H9 (cell line): ENCODE measurements at regions not wholly inside any gene's neighbourhood (a gene's known extent, or its start where the extent isn't known, plus 50 kb on each side); places are given as distances from the start of the nearest gene placed in this dataset.

Source experiments
- DNase-seq: peaks from one replicate; pipeline ENCODE4 v3.0.0-alpha.2; 2017
- H2AFZ ChIP-seq: one replicate; pipeline ENCODE4 v1.6.1; 2013; ENCODE audit warnings: mild to moderate bottlenecking, low read length, control low read depth, moderate library complexity
- H2AK5ac ChIP-seq: 2 replicates; pipeline ENCODE4 v1.6.1; 2013; ENCODE audit warnings: low read length, control low read depth, mixed read lengths; ENCODE audit not compliant: insufficient read length
- H2BK120ac ChIP-seq: one replicate; pipeline ENCODE4 v1.6.1; 2013; ENCODE audit warnings: low read depth, mild to moderate bottlenecking, low read length, control low read depth, inconsistent platforms; ENCODE audit not compliant: poor library complexity, severe bottlenecking
- H2BK12ac ChIP-seq: 2 replicates; pipeline ENCODE4 v1.6.1; 2013; ENCODE audit warnings: low read length, control low read depth, mixed read lengths, low read depth; ENCODE audit not compliant: insufficient read length
- H2BK15ac ChIP-seq: 2 replicates; pipeline ENCODE4 v1.6.1; 2013; ENCODE audit warnings: low read depth, low read length, control low read depth
- H2BK20ac ChIP-seq: one replicate; pipeline ENCODE4 v1.6.1; 2013; ENCODE audit warnings: low read depth, mild to moderate bottlenecking, low read length, control low read depth, inconsistent platforms; ENCODE audit not compliant: poor library complexity, severe bottlenecking
- H2BK5ac ChIP-seq: 2 replicates; pipeline ENCODE4 v1.6.1; 2013; ENCODE audit warnings: low read length, control low read depth, mixed read lengths; ENCODE audit not compliant: insufficient read length
- H3K14ac ChIP-seq: 2 replicates; pipeline ENCODE4 v1.6.1; 2013; ENCODE audit warnings: low read length, control low read depth; ENCODE audit not compliant: insufficient read depth
- H3K18ac ChIP-seq: 2 replicates; pipeline ENCODE4 v1.6.1; 2013; ENCODE audit warnings: low read depth, mild to moderate bottlenecking, mixed read lengths, low read length, control low read depth; ENCODE audit not compliant: insufficient read length
- H3K23ac ChIP-seq: 2 replicates; pipeline ENCODE4 v1.6.1; 2013; ENCODE audit warnings: low read length, control low read depth, mixed read lengths, low read depth; ENCODE audit not compliant: insufficient read length
- H3K23me2 ChIP-seq: 2 replicates; pipeline ENCODE4 v1.6.1; 2013; ENCODE audit warnings: low read depth, mild to moderate bottlenecking, mixed read lengths, low read length, control low read depth; ENCODE audit not compliant: insufficient read length, poor library complexity, severe bottlenecking
- H3K27ac ChIP-seq: 2 replicates; pipeline ENCODE4 v1.5.1; 2013; ENCODE audit warnings: low read length, control low read depth, mixed read lengths, low read depth; ENCODE audit not compliant: insufficient read length
- H3K27me3 ChIP-seq: 2 replicates; pipeline ENCODE4 v1.6.1; 2013; ENCODE audit warnings: low read length, control low read depth, inconsistent platforms; ENCODE audit not compliant: insufficient read depth
- H3K4ac ChIP-seq: 2 replicates; pipeline ENCODE4 v1.6.1; 2013; ENCODE audit warnings: low read depth, mild to moderate bottlenecking, control low read depth, inconsistent platforms, low read length, moderate library complexity
- H3K4me1 ChIP-seq: 2 replicates; pipeline ENCODE4 v1.6.1; 2013; ENCODE audit warnings: low read length, control low read depth, inconsistent platforms; ENCODE audit not compliant: insufficient read depth
- H3K4me2 ChIP-seq: 2 replicates; pipeline ENCODE4 v1.6.1; 2013; ENCODE audit warnings: low read length, control low read depth, mixed read lengths; ENCODE audit not compliant: insufficient read length, insufficient read depth
- H3K56ac ChIP-seq: 2 replicates; pipeline ENCODE4 v1.6.1; 2013; ENCODE audit warnings: low read depth, mild to moderate bottlenecking, mixed read lengths, low read length, control low read depth; ENCODE audit not compliant: insufficient read length
- H3K79me1 ChIP-seq: 2 replicates; pipeline ENCODE4 v1.6.1; 2013; ENCODE audit warnings: low read depth, mild to moderate bottlenecking, moderate library complexity, low read length, control low read depth, inconsistent platforms; ENCODE audit not compliant: insufficient read depth, poor library complexity, severe bottlenecking
- H3K79me2 ChIP-seq: 2 replicates; pipeline ENCODE4 v1.6.1; 2013; ENCODE audit warnings: low read length, control low read depth, inconsistent platforms; ENCODE audit not compliant: insufficient read depth
- H3K9ac ChIP-seq: 2 replicates; pipeline ENCODE4 v1.6.1; 2013; ENCODE audit warnings: low read length, control low read depth, mixed read lengths; ENCODE audit not compliant: insufficient read length; ENCODE audit errors: extremely low read depth
- H3K9me3 ChIP-seq: one replicate; pipeline ENCODE4 v1.6.1; 2013; ENCODE audit warnings: low read depth, low read length, inconsistent platforms; ENCODE audit not compliant: control insufficient read depth
- H3T11ph ChIP-seq: one replicate; pipeline ENCODE4 v1.6.1; 2013; ENCODE audit warnings: mild to moderate bottlenecking, low read length, control low read depth, inconsistent platforms
- H4K20me1 ChIP-seq: one replicate; pipeline ENCODE4 v1.6.1; 2013; ENCODE audit not compliant: control insufficient read depth, insufficient read length, insufficient read depth
- H4K5ac ChIP-seq: 2 replicates; pipeline ENCODE4 v1.6.1; 2013; ENCODE audit warnings: low read depth, mild to moderate bottlenecking, mixed read lengths, low read length, control low read depth; ENCODE audit not compliant: insufficient read length
- H4K8ac ChIP-seq: replicated peaks from 2 replicates; pipeline ENCODE4 v1.6.1; 2013; ENCODE audit warnings: low read length, control low read depth, mixed read lengths, low read depth; ENCODE audit not compliant: insufficient read length
- H4K91ac ChIP-seq: 2 replicates; pipeline ENCODE4 v1.6.1; 2013; ENCODE audit warnings: low read depth, mild to moderate bottlenecking, moderate library complexity, mixed read lengths, low read length, control low read depth; ENCODE audit not compliant: insufficient read length
- H3K27ac Mint-ChIP-seq, 3 experiments: 2 replicates in 2 of 3; 3 replicates in 1 of 3; pipeline ENCODE4 v1.8.0; 2020 to 2021; ENCODE audit warnings: mixed read lengths in 3 of 3, mild to moderate bottlenecking in 1 of 3, moderate library complexity in 1 of 3
- H3K27me3 Mint-ChIP-seq: 2 replicates; pipeline ENCODE4 v1.8.0; 2021; ENCODE audit warnings: low read depth, mild to moderate bottlenecking, moderate library complexity, mixed read lengths
- H3K36me3 Mint-ChIP-seq, 3 experiments: 2 replicates in 2 of 3; 3 replicates in 1 of 3; pipeline ENCODE4 v1.8.0; 2020 to 2021; ENCODE audit warnings: low read depth in 3 of 3, mixed read lengths in 3 of 3; ENCODE audit not compliant: insufficient read depth in 1 of 3
- H3K4me1 Mint-ChIP-seq, 2 experiments: 2 replicates each; pipeline ENCODE4 v1.8.0; 2020; ENCODE audit warnings: mixed read lengths in 2 of 2
- H3K4me3 Mint-ChIP-seq, 2 experiments: 2 replicates in 1 of 2; 3 replicates in 1 of 2; pipeline ENCODE4 v1.8.0; 2020 to 2021; ENCODE audit warnings: mild to moderate bottlenecking in 2 of 2, mixed read lengths in 2 of 2, moderate library complexity in 1 of 2
- H3K9me3 Mint-ChIP-seq, 2 experiments: 2 replicates in 1 of 2; 3 replicates in 1 of 2; pipeline ENCODE4 v1.8.0; 2020; ENCODE audit warnings: mild to moderate bottlenecking in 2 of 2, mixed read lengths in 2 of 2, moderate library complexity in 1 of 2
- WGBS: extraction: QIAGEN DNeasy Blood & Tissue Kit; methylation state at CpG from one replicate; pipeline ENCODE4 v1.1.7; 2013; ENCODE audit warnings: missing lambda C conversion rate, low lambda C conversion rate, mixed read lengths; ENCODE audit not compliant: insufficient read length; ENCODE audit errors: extremely low coverage; 5-methylcytosine and 5-hydroxymethylcytosine counted together
- TF ChIP-seq, protein P1 (sequence below): fragments of 200-600 bp; sonication (generic); conservative IDR thresholded peaks from 3 replicates; pipeline ENCODE4 v1.8.0; 2021; ENCODE audit warnings: antibody characterized with exemption, mild to moderate bottlenecking

- no peak overlapping the region for H4K8ac ChIP-seq
- H3K9me3 ChIP-seq, result no peaks in the 10 kb centered on the region
- H3K4me1 ChIP-seq, result no peaks in the 10 kb centered on the region; the same call in 1 of the 2 replicates
- H3K79me2 ChIP-seq, result no peaks in the 10 kb centered on the region
- H3K4ac ChIP-seq, result no peak overlapping the region
- H3K23ac ChIP-seq, result no peak overlapping the region
- no peaks in the 10 kb centered on the region for H3K27me3 ChIP-seq
- H2BK5ac ChIP-seq, result no peak overlapping the region
- no peak overlapping the region for H4K5ac ChIP-seq
- WGBS, result no CpG with 5 or more reads among the region's 2 CpGs
- H3K18ac ChIP-seq, result no peak overlapping the region
- H3K9ac ChIP-seq, result no peak overlapping the region
- no peak overlapping the region for H4K91ac ChIP-seq
- no peak overlapping the region for H3K14ac ChIP-seq
- Mint-ChIP-seq H3K36me3 (no peaks in the 10 kb centered on the region), H3K4me1 (peaks cover 13 to 22% of the 10 kb centered on the region in 2 experiments), H3K27ac (no peak overlapping the region), H3K4me3 (no peak overlapping the region), H3K27me3 (no peaks in the 10 kb centered on the region; the same call in 1 of the 2 replicates), H3K9me3 (no peaks in the 10 kb centered on the region)
- no peak overlapping the region for H2BK20ac ChIP-seq
- no peak overlapping the region for H3K27ac ChIP-seq
- H3K79me1 ChIP-seq, result no peaks in the 10 kb centered on the region
- H3T11ph ChIP-seq, result no peak overlapping the region
- no peak overlapping the region for H2BK15ac ChIP-seq
- H3K4me2 ChIP-seq, result no peak overlapping the region
- DNase-seq, result no peak
- TF ChIP-seq, protein P1, sequence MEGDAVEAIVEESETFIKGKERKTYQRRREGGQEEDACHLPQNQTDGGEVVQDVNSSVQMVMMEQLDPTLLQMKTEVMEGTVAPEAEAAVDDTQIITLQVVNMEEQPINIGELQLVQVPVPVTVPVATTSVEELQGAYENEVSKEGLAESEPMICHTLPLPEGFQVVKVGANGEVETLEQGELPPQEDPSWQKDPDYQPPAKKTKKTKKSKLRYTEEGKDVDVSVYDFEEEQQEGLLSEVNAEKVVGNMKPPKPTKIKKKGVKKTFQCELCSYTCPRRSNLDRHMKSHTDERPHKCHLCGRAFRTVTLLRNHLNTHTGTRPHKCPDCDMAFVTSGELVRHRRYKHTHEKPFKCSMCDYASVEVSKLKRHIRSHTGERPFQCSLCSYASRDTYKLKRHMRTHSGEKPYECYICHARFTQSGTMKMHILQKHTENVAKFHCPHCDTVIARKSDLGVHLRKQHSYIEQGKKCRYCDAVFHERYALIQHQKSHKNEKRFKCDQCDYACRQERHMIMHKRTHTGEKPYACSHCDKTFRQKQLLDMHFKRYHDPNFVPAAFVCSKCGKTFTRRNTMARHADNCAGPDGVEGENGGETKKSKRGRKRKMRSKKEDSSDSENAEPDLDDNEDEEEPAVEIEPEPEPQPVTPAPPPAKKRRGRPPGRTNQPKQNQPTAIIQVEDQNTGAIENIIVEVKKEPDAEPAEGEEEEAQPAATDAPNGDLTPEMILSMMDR, result no peak
- no peaks in the 10 kb centered on the region for H4K20me1 ChIP-seq
- H3K23me2 ChIP-seq, result no peaks in the 10 kb centered on the region
- no peak overlapping the region for H2BK120ac ChIP-seq
- H2BK12ac ChIP-seq, result no peak overlapping the region
- H2AFZ ChIP-seq, result no peak overlapping the region
- H3K56ac ChIP-seq, result no peak overlapping the region
- no peak overlapping the region for H2AK5ac ChIP-seq
Measured at GRCh38 chr5:54401515-54401914, 54.0 kb upstream of the HSPB3 start.
